Activated CD8-positive, alpha-beta T cell treated with anti-CD3 and anti-CD28 coated beads for 36 hours (primary cell): ENCODE measurements at regions not wholly inside any gene's neighbourhood (a gene's known extent, or its start where the extent isn't known, plus 50 kb on each side); places are given as distances from the start of the nearest gene placed in this dataset.

ENCODE experiments used
- ATAC-seq: fragments of 200-7000 bp; cut with Tn5 transposase; one replicate; pipeline ENCODE4 v1.10.0; 2021; ENCODE audit warnings: mild to moderate bottlenecking, moderate library complexity
- CTCF ChIA-PET: fragments of 350-600 bp; sonication (Branson Sonifier 250); formaldehyde crosslinking; loops from one replicate; lab custom pipeline; 2021; ENCODE audit warnings: antibody characterized with exemption; lab: Charles Lee
- POLR2A ChIA-PET: fragments of 350-600 bp; sonication (Branson Sonifier 250); formaldehyde crosslinking; loops from one replicate; lab custom pipeline; 2021; ENCODE audit warnings: antibody characterized with exemption; lab: Charles Lee
- DNase-seq: peaks from one replicate; pipeline ENCODE4 v3.0.0-alpha.2; 2020
- H3K27ac Mint-ChIP-seq: one replicate; pipeline ENCODE4 v1.8.0; 2021; ENCODE audit warnings: mild to moderate bottlenecking, mixed read lengths
- H3K27me3 Mint-ChIP-seq: one replicate; pipeline ENCODE4 v1.8.0; 2021; ENCODE audit warnings: mixed read lengths
- H3K36me3 Mint-ChIP-seq: one replicate; pipeline ENCODE4 v1.8.0; 2021; ENCODE audit warnings: low read depth, mixed read lengths
- H3K4me1 Mint-ChIP-seq: one replicate; pipeline ENCODE4 v1.8.0; 2021; ENCODE audit warnings: low read depth, mixed read lengths
- H3K4me3 Mint-ChIP-seq: one replicate; pipeline ENCODE4 v1.8.0; 2021; ENCODE audit warnings: mild to moderate bottlenecking, moderate library complexity, mixed read lengths
- H3K9me3 Mint-ChIP-seq: one replicate; pipeline ENCODE4 v1.8.0; 2021; ENCODE audit warnings: mixed read lengths
- CTCF ChIP-seq: fragments of 200-600 bp; IDR thresholded peaks from one replicate; pipeline ENCODE4 v1.8.0; 2022; ENCODE audit warnings: antibody characterized with exemption, mild to moderate bottlenecking
- intact Hi-C: fragments of 100-400 bp; cut with micrococcal nuclease; formaldehyde crosslinking; loops from one replicate; pipeline ENCODE4 v1.10.0; 2022

- no peaks in the 10 kb centered on the region for H3K4me1 Mint-ChIP-seq
- TF ChIP-seq CTCF = no peak
- no peak for DNase-seq
- POLR2A ChIA-PET = no interaction called here
- no peaks in the 10 kb centered on the region for H3K27me3 Mint-ChIP-seq
- H3K36me3 Mint-ChIP-seq = no peaks in the 10 kb centered on the region
- no peak for ATAC-seq
- peaks cover 6% of the 10 kb centered on the region for H3K9me3 Mint-ChIP-seq
- CTCF ChIA-PET = no interaction called here
- H3K4me3 Mint-ChIP-seq = no peak overlapping the region
- intact Hi-C loops = no loop called here
- H3K27ac Mint-ChIP-seq = no peak overlapping the region
These were observed 749.4 kb downstream of the XPNPEP1 start for GRCh38 chr10:109173937-109174336.

- Mint-ChIP-seq H3K27me3 (no peaks in the 10 kb centered on the region), H3K27ac (no peak overlapping the region), H3K4me3 (no peak overlapping the region), H3K4me1 (no peaks in the 10 kb centered on the region), H3K36me3 (no peaks in the 10 kb centered on the region), H3K9me3 (peaks cover 6% of the 10 kb centered on the region)
- ChIA-PET POLR2A (no interaction called here), CTCF (no interaction called here)
- DNase-seq = no peak
- ATAC-seq = no peak
- intact Hi-C loops = no loop called here
- TF ChIP-seq CTCF = no peak
These were observed 750.2 kb downstream of the XPNPEP1 start for GRCh38 chr10:109173121-109173520.

GRCh38 chr10:109166935-109167334, 756.4 kb downstream of the XPNPEP1 start:
- no peak overlapping the region for H3K27ac Mint-ChIP-seq
- intact Hi-C loops = no loop called here
- POLR2A ChIA-PET = no interaction called here
- H3K4me1 Mint-ChIP-seq = no peaks in the 10 kb centered on the region
- no peak for ATAC-seq
- H3K9me3 Mint-ChIP-seq = peaks cover 3% of the 10 kb centered on the region
- no peak overlapping the region for H3K4me3 Mint-ChIP-seq
- CTCF ChIA-PET = no interaction called here
- no peaks in the 10 kb centered on the region for H3K27me3 Mint-ChIP-seq
- no peaks in the 10 kb centered on the region for H3K36me3 Mint-ChIP-seq
- DNase-seq = no peak
- TF ChIP-seq CTCF = no peak

GRCh38 chr10:109159351-109159750, 764.0 kb downstream of the XPNPEP1 start:
- ATAC-seq (no peak), DNase-seq (no peak)
- no peak overlapping the region for H3K4me3 Mint-ChIP-seq
- H3K9me3 Mint-ChIP-seq = peaks cover 4% of the 10 kb centered on the region
- ChIA-PET CTCF (no interaction called here), POLR2A (no interaction called here)
- no peaks in the 10 kb centered on the region for H3K4me1 Mint-ChIP-seq
- intact Hi-C loops = no loop called here
- no peak for TF ChIP-seq CTCF
- no peaks in the 10 kb centered on the region for H3K36me3 Mint-ChIP-seq
- no peaks in the 10 kb centered on the region for H3K27me3 Mint-ChIP-seq
- no peak overlapping the region for H3K27ac Mint-ChIP-seq

- no peak for TF ChIP-seq CTCF
- no peaks in the 10 kb centered on the region for H3K27me3 Mint-ChIP-seq
- H3K4me3 Mint-ChIP-seq = no peak overlapping the region
- ChIA-PET CTCF (no interaction called here), POLR2A (no interaction called here)
- intact Hi-C loops = no loop called here
- H3K4me1 Mint-ChIP-seq = no peaks in the 10 kb centered on the region
- peaks cover 1% of the 10 kb centered on the region for H3K9me3 Mint-ChIP-seq
- ATAC-seq (no peak), DNase-seq (no peak)
- no peak overlapping the region for H3K27ac Mint-ChIP-seq
- no peaks in the 10 kb centered on the region for H3K36me3 Mint-ChIP-seq
These were observed 766.9 kb downstream of the XPNPEP1 start for GRCh38 chr10:109156396-109156795.
